ENCODE measurements at regions not wholly inside any gene's neighbourhood (a gene's known extent, or its start where the extent isn't known, plus 50 kb on each side); places are given as distances from the start of the nearest gene placed in this dataset.

DNA sequence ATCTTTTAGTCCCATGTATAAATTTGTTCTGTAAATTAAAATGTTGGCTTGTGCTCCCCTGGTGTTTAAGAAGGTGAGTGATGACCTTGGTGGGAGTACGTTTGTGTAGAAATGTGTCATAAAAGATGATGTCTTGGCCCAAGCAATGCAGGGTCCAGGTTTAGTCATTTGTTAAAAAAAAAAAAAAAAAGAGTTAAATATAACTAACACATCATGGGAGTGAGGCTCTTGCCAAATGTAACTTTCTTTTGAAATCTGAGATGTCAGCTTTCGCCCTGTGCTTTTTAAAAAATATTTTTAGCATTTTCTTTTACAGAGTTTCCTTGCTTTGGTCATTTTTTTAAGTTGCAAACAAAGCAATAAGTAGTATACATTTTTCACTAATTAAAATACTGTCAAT lies 135.6 kb downstream of the FBXO8 start (continued):
- TF ChIP-seq, protein P1, sequence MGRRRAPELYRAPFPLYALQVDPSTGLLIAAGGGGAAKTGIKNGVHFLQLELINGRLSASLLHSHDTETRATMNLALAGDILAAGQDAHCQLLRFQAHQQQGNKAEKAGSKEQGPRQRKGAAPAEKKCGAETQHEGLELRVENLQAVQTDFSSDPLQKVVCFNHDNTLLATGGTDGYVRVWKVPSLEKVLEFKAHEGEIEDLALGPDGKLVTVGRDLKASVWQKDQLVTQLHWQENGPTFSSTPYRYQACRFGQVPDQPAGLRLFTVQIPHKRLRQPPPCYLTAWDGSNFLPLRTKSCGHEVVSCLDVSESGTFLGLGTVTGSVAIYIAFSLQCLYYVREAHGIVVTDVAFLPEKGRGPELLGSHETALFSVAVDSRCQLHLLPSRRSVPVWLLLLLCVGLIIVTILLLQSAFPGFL (CRISPR knock-in tag; IDR thresholded peaks at IDR 0.05): no peak
- TF ChIP-seq HDGF (IDR thresholded peaks at IDR 0.05): no peak
- TF ChIP-seq BRD4 (IDR thresholded peaks at IDR 0.05): no peak
- TF ChIP-seq RBM34 (IDR thresholded peaks at IDR 0.05; ENCODE audit: borderline replicate concordance, insufficient read depth, low read length): no peak
- TF ChIP-seq CAMTA2 (CRISPR knock-in tag; conservative IDR thresholded peaks at IDR 0.05): no peak

DNA sequence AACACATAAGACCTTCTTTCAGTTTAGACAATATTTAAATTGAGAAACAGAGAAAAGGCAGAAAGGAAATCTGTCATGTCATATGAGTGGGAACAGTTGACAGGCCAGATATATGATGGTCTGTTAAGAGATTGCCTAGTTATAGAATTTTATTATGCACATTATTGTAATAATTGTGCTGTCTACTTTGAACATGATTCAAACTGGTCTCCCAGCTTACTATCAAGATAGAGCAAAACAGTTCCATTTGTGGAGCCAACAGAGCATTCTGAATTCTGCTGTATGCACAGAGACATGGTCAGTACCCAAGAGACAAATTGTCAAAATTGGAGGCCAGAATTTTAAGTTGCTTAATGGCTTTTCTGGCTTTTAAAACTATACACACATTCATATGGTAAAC lies 139.4 kb downstream of the FBXO8 start:
- ATAC-seq (no peak), DNase-seq (ENCODE audit: extremely low read depth in 1 of 4, low spot score in 3 of 4) (no peak), FAIRE-seq (no peak)
- Histone ChIP-seq H3K4me1 (replicated peaks in 1 of 2; ENCODE audit: control insufficient read depth in 2 of 2, insufficient read depth in 2 of 2, low read length in 2 of 2) (no peaks in the 10 kb centered on the region), H3K9me3 (replicated peaks; ENCODE audit: control insufficient read depth, insufficient read depth, low read depth, low read length) (no peaks in the 10 kb centered on the region), H3K4me2 (ENCODE audit: insufficient read depth, low read length) (no peak overlapping the region), H3K4me3 (no peak overlapping the region), H3K36me3 (ENCODE audit: control insufficient read depth, insufficient read depth, low read length) (no peaks in the 10 kb centered on the region), H3K9me1 (ENCODE audit: control insufficient read depth, insufficient read depth, low read length) (no peaks in the 10 kb centered on the region), H3K9ac (ENCODE audit: insufficient read depth in 1 of 2, low read depth in 2 of 2, low read length in 2 of 2) (no peak overlapping the region), H3K79me2 (ENCODE audit: control insufficient read depth, insufficient read depth, low read length) (no peaks in the 10 kb centered on the region), H3K27me3 (ENCODE audit: control insufficient read depth in 2 of 2, insufficient read depth in 2 of 2, low read length in 2 of 2) (no peaks in the 10 kb centered on the region), H4K20me1 (replicated peaks; ENCODE audit: control insufficient read depth, insufficient read depth, low read length) (no peaks in the 10 kb centered on the region), H3K27ac (ENCODE audit: extremely low read depth, low read depth, low read length) (no peak overlapping the region), H2AFZ (ENCODE audit: low read depth, low read length) (no peak overlapping the region)
- ChIA-PET POLR2A (no interaction called here), CTCF (ENCODE audit: low intra/inter-chr PET ratio) (no interaction called here)
- no TSS peak for BruUV-seq (replicated peaks)
- no peak for TF ChIP-seq ZBED1 (IDR thresholded peaks at IDR 0.05)
- TF ChIP-seq, protein P2, sequence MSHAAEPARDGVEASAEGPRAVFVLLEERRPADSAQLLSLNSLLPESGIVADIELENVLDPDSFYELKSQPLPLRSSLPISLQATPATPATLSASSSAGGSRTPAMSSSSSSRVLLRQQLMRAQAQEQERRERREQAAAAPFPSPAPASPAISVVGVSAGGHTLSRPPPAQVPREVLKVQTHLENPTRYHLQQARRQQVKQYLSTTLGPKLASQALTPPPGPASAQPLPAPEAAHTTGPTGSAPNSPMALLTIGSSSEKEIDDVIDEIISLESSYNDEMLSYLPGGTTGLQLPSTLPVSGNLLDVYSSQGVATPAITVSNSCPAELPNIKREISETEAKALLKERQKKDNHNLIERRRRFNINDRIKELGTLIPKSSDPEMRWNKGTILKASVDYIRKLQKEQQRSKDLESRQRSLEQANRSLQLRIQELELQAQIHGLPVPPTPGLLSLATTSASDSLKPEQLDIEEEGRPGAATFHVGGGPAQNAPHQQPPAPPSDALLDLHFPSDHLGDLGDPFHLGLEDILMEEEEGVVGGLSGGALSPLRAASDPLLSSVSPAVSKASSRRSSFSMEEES (CRISPR knock-in tag; IDR thresholded peaks at IDR 0.05): no peak
- no peak for TF ChIP-seq ZNF444 (CRISPR knock-in tag; IDR thresholded peaks at IDR 0.05)
- no peak for TF ChIP-seq SREBF2 (CRISPR knock-in tag; IDR thresholded peaks at IDR 0.05)
- TF ChIP-seq SIRT6 (IDR thresholded peaks at IDR 0.05; ENCODE audit: low read depth, low read length): no peak
- no peak for TF ChIP-seq RBM15 (IDR thresholded peaks at IDR 0.05; ENCODE audit: insufficient read depth, low read length)
- TF ChIP-seq, protein P3, sequence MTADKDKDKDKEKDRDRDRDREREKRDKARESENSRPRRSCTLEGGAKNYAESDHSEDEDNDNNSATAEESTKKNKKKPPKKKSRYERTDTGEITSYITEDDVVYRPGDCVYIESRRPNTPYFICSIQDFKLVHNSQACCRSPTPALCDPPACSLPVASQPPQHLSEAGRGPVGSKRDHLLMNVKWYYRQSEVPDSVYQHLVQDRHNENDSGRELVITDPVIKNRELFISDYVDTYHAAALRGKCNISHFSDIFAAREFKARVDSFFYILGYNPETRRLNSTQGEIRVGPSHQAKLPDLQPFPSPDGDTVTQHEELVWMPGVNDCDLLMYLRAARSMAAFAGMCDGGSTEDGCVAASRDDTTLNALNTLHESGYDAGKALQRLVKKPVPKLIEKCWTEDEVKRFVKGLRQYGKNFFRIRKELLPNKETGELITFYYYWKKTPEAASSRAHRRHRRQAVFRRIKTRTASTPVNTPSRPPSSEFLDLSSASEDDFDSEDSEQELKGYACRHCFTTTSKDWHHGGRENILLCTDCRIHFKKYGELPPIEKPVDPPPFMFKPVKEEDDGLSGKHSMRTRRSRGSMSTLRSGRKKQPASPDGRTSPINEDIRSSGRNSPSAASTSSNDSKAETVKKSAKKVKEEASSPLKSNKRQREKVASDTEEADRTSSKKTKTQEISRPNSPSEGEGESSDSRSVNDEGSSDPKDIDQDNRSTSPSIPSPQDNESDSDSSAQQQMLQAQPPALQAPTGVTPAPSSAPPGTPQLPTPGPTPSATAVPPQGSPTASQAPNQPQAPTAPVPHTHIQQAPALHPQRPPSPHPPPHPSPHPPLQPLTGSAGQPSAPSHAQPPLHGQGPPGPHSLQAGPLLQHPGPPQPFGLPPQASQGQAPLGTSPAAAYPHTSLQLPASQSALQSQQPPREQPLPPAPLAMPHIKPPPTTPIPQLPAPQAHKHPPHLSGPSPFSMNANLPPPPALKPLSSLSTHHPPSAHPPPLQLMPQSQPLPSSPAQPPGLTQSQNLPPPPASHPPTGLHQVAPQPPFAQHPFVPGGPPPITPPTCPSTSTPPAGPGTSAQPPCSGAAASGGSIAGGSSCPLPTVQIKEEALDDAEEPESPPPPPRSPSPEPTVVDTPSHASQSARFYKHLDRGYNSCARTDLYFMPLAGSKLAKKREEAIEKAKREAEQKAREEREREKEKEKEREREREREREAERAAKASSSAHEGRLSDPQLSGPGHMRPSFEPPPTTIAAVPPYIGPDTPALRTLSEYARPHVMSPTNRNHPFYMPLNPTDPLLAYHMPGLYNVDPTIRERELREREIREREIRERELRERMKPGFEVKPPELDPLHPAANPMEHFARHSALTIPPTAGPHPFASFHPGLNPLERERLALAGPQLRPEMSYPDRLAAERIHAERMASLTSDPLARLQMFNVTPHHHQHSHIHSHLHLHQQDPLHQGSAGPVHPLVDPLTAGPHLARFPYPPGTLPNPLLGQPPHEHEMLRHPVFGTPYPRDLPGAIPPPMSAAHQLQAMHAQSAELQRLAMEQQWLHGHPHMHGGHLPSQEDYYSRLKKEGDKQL (CRISPR knock-in tag; IDR thresholded peaks at IDR 0.05; ENCODE audit: borderline replicate concordance): no peak
- TF ChIP-seq SMAD4 (CRISPR knock-in tag; conservative IDR thresholded peaks at IDR 0.05): no peak
- in situ Hi-C loops (cut with MboI) (no loop called here), intact Hi-C loops (cut with micrococcal nuclease) (no loop called here)

Measured in K562 (cell line).